ENCODE measurements at regions not wholly inside any gene's neighbourhood (a gene's known extent, or its start where the extent isn't known, plus 50 kb on each side); places are given as distances from the start of the nearest gene placed in this dataset.

DNA sequence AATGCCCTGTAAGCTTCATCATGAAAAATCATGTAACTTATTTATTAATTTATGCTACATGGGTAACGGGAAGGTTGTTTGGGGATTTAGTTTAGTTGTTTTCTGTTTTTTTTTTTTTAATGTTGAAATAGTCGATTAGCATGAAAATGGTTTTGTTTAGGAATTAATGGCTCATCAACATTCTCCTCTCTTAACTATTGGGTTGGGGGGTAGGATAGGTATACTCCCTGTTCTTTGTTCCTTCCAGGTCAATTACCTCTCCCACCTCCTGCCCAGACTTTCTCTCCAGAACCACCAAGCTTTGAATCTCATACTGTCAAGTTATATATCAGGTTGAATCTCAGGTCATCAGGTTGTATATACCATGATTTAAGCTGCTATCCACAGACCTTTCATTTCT, 568.7 kb upstream of the DSEL start:
- no peak for DNase-seq

DNA sequence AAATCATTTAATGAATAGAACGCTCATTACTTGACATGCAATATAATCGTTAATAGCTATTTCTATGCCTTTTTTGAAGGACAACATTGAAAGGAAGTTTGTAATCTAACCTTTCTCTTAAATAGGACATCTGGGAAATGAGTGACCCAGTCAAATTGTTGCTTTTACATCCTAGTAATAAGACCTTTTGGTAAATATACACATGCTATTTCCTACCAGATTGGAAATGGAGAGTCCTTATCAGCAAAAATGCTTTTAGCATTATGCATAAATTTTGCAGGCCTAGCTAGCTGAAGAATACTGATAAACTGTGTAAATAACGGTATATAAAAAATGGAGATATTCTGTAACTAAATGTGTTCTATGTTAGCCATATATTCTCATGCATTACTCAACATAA, 567.3 kb upstream of the DSEL start:
- DNase-seq = no peak

DNA sequence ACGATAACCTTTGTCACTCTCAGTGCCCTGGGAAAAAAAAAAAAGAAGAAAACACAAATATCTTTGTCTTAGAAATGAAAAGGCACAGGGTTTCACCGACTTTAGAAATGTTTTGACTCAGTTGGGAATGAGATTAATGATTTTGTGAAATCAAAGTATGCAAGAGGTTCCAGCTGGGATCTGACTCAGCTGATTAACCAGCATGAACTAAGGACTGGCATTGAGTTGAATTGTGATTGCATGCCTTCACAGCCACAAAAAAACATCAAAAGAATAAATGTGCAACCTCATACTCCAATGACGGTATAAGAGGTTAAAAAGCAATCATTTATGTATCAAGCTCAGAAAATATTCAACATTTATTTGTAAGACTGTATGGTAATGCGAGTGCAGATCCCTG, 566.6 kb upstream of the DSEL start:
- DNase-seq = no peak

DNA sequence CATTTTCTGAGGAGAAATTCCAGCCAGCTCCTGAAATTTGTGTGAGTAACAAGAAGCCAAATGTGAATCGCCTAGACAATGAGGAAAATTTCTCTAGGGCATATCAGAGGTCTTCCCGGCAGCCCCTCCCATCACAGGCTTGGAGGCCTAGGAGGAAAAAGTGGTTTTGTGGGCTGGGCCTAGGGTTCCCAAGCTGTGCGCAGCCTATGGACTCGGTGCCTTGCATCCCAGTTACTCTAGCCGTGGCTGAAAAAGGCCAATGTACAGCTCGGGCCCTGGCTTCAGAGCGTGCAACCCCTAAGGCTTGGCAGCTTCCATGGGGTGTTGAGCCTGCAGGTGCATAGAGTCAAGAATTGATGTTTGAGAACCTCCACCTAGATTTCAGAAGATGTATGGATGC, 556.2 kb upstream of the DSEL start:
- no peak for DNase-seq

DNA sequence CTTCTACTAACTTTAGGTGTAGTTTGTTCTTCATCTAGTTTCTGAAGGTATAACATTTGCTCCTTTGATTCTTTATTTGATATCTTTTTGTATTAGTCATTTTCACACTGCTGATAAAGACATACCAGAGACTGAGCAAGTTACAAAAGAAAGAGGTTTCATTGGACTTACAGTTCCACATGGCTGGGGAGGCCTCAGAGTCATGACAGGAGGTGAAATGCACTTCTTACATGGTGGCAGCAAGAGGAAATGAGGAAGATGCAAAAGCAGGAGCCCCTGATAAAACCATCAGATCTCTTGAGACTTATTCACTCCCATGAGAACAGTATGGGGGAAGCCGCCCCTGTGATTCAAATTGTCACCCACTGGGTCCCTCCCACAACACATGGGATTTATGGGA, 544.4 kb upstream of the DSEL start:
- no peak for DNase-seq

DNA sequence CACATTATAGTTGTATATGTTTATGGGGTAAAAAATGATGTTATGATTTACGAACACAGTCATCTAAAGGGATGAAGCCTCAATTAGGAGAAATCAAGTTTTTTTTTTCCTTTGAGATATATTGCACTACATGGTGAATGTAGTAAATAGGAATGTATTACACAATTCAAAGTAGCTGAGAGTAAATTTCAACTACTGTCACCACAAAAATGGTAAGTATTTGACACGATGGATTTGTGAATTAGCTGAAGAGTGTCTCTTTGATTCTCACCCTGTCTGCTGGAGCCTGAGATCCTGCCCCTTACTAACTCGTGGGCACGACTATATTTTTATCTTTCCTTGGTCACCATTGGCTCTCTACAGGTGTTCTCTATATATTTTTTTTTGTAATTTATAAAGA, 540.4 kb upstream of the DSEL start:
- DNase-seq = no peak

DNA sequence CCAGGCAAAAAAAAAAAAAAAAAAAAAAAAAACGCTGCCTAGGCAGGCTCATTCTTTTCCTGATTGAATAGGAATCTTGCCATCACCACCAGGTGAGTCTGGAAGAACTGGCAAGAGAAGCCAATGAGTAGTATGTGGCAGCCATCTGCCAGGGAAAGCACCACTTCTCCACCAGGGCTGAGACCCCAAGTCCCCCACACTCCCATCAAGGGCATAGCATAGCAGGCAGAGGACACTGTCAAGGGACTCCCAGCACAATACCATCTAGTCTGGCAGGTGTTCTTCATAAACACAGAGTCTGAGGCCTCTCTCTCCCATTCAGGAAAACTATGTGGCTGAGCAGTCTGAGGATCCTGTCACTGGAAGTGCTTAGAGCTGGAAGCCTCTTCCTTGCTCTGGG, 538.1 kb upstream of the DSEL start:
- no peak for DNase-seq

DNA sequence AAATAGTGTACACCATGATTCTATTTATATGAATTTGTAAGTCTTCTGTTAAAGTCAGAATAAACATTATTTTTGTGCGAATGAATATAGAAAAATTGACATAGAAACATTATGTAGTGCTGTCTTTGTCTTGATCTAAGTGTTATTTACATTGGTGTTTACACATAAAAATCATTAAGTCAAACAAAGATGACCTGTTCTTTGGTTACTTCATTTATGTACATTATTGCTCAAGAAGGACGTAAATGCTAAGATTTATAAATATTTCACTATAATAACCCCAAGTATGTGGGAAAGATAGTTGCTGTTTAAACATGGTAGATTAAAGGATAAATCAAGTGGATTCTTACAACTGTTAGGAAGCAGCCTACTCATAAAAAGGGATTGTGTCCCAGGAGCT, 536.8 kb upstream of the DSEL start:
- no peak for DNase-seq

DNA sequence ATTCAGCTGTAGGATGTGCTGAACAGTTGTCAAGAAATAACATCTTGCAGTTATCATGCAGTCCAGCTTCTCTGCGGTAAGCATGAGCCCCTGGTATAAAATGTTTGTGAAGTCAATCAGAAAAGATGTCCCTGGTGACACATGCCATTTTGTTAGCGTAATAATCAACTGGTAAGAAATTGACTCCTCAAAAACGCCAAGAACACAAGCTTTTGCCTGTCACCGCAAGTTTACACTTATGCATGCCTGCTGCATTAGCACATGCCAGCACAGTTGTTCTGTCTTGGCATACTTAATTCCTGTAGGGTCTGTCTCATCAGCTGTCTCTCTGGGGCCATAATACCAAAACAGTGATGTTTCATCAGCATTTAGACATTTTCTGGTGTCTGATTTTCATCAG, 524.8 kb upstream of the DSEL start:
- no peak for DNase-seq

DNA sequence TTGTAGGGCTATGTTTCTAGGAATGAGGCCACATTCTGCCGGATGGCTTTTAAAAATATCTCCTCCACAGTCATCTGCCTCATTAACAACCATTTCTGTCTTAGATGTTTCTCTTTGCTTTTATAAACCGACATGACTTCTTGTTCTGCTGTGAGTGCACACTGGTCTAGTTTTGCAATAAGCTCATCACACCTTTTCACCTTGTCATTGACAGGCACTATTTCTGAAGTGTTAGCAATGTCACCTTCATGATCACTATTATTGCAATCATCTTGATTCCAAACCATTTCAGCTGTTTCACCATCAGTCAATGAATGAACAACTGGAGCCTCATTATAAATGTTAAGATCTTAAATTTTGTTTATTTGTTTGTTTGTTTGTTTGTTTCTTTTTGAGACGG, 523.7 kb upstream of the DSEL start:
- DNase-seq = no peak

DNA sequence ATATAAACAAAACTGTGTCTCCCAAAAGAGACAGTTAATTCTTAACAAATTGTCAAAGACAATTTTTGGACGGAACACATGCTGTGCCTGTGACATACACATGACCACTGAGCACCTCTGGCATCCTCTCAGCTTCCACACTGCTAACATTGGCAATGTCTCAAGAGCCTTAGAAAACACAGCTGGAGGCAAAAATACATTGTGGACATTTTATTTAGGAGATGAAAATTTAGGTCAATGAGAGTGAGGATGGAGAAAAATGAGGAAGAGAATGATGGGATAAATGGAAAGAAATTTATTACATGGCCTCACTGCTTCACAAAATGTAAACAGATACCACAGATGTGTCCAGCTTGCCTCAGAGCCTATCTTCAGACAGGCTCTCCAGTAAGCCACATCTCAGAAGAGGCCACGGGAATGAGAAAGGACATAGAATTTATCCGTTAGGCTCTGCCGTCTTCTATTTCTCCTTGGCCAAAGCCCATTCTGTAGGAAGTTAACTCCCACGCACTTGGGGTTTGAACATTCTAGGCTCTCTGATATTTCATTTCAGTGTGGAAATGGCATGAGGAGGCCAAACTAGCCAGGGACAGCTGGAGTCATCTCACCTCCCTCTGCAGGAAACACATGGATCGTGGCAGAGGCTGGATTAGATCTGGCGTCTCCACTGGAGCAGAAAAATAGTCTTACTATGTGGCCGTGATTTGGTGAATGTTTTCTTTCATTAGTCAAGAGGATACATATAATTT, 519.4 kb upstream of the DSEL start:
- no peak for DNase-seq

DNA sequence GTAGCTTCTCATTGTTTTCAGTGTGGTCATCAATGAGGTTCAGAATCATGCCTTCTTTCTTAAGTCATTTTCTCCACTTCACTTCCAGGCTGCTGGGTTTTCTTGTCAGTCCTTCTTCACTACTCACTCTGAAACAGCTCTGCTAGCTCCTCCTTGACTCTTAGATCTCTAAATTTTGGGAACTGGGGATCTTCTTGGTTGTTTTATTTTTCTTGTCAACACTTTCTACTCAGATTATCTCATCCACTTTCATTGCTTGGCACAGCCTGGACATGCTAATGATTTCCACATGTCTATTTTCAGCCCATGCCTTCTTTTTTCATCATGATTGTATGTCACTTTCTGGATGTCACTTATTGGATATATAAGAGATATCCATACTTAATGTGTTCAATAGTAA, 517.8 kb upstream of the DSEL start:
- DNase-seq = no peak

DNA sequence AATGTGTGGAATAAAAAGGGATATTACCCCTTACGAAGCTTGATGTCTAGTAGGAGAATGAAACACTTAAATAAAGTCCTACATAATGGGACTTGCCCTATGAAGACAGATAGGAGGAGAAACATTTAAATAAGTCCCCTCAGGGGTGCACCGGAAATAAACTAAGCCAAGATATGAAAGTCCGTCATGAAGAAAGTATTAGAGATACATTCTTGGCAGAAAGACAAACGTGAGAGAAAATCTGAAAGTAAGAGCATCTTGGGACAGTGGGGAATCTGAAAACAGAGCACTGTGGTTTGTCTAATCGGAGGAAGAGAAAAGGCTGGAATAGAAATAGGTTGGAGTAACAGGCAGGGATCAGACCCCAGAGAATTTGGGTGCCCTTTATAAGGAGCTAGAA, 516.9 kb upstream of the DSEL start:
- DNase-seq = no peak

DNA sequence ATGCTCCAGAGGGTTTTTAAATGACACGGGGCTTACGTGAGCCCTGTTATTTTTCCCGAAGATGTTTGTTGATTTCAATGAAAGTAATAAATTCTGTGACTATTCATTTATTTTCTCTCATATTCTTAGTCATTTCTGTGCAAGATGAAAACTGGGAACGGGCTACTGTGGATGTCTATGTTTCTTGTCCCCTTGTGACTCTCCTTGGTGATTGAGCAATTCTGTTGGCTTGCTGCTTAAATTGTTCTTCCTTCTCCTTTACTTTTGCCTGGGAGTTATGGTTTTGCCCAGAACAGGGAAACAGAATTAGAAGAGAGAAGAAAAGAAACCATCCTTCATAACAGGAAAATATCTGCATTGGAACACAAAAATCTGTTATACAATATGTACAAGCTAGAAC, 508.2 kb upstream of the DSEL start:
- DNase-seq = no peak

DNA sequence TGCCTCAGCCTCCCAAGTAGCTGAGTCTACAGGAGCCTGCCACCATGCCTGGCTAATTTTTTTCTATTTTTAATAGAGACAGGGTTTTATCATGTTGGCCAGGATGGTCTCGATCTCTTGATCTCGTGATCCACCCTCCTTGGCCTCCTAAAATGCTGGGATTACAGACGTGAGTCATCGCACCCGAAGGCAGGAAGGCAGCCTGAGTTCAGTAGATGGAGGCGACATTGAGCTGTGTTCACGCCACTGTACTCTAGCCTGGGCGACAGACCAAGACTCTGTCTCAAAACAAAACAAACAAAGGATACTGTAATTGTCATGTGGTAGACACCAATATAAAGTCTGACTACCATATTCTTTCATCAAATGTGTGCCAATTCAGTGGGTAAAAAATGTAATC, 500.9 kb upstream of the DSEL start:
- no peak for DNase-seq

DNA sequence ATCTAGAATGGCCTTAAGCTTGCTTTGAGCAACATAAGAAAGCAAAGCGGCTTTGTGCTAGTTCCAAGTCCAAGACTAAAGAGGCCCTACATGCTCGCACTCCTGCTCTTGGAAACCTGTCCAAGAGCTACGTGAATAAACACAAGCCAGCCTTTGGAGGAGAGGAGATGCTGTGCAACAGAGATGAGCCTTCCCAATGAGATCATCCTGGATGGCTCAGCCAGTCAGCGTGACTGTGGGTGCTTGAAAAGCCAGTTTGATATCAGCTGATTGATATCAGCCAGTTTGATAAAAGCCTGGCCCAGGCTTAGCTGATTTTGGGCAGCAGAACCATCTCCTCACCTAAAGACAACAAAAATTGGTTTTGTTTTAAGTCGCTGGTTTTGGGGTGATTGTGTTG, 481.0 kb upstream of the DSEL start:
- no peak for DNase-seq

DNA sequence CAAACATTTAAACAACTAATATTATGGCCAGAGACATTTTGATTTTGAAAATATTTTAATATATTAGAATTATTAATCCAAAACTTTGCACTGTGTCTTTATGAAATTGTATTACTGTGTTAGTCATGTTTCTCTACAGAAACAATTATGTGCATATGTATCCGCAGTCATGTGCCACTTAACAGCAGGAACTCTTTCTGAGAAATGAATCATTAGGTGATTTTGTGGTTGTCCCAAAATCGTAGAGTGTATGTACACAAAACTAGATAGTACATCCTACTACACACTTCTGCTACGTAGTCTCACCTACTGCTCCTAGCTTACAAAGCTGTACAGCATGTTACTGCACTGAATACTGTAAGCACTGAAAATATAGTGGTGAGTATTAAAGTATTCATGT, 479.2 kb upstream of the DSEL start:
- DNase-seq = no peak

DNA sequence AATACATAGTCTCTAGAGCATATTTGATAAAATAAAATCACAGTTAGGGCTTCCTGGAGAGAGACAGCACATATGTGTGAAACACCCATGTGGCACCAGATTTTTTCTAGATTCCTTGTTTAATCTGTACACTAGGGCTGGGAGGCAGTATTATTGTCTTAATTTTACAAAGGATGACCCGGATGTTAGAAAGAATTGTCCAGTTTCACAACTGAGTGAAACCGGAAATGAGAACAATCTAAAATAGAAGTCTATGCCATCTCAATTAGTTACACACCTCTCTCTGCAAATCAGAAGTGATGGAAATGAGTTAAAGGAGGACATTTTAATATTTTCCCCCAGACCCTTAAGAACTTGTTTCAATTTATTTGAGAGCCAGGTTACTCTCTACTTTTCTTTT, 463.7 kb upstream of the DSEL start:
- DNase-seq = no peak

DNA sequence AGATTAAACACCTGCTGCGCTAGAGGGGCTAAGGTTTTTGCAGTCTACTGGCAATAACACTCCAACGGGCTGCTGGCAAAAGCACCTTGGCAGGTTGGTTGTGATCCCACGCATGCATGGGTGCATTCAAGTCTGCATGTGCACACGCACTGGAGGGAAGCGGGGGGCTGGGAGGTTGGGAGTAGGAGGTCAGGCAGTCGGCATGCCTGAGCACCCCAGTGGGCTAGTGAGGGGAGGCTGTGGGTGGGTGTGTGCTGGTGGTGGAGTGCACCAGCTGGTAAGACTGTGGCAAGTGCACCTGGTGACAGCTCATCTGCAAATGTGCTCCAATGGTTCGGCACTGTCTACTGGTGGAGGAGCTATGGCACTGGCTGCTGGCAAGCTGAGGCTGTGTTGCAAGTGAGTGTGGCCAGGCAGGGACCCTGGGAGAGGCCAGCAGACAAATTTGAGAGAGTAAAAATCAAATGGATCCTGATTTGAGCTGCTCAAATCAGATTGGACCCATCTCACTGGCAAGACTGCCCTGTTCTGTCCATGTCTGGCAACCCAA, 460.6 kb upstream of the DSEL start:
- no peak for DNase-seq

DNA sequence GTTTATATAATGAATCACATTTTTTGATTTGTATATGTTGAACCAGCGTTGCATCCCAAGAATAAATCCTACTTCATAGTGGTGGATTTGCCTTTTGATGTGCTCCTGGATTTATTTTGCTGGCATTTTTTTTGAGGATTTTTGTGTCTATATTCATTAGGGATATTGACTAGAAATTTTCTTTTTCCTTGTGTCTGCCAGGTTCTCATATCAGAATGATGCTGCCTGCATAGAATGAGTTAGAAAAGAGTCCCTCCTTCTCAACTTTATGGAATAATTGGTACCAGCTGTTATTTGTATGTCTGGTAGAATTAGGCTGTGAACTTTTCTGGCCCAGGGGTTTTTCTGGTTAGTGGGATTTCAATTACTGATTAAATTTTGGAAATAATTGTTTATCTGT, 457.4 kb upstream of the DSEL start:
- DNase-seq = no peak

DNA sequence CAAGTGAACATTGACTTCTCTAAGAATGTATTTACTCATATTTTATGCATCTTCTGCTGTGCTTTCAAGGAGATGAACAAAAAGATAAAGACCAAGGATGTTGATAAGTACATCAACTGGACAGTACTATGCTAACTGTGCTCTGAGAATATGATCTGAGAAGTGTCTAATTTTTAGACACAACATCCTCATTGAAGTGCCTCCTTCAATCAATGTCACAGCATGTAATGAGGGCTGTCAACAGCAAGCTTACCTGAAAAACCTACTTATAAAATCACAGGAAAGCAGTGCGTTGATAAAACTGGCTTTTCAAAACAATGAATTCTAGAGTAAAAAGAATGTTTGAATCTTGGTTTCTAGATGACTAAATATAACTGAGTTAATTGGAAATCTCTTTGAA, 452.9 kb upstream of the DSEL start:
- no peak for DNase-seq

DNA sequence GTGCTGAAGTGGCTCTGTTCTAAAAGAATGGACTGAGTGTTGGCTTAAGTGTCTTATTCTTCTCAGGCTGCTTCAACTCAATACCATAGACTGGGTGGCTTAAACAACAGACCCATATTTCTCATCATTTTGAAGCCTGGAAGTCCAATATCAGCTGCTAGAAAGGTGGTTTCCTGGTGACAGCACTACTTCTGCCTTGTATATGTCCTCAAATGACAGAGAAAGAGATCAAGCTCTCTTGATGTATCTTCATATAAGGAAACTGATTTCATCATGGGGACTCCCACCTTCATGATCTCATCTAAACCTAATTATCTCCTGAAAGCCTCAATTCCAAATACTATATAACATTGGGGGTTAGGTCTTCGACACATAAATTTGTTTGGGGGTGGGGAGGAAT, 449.7 kb upstream of the DSEL start:
- DNase-seq = no peak

DNA sequence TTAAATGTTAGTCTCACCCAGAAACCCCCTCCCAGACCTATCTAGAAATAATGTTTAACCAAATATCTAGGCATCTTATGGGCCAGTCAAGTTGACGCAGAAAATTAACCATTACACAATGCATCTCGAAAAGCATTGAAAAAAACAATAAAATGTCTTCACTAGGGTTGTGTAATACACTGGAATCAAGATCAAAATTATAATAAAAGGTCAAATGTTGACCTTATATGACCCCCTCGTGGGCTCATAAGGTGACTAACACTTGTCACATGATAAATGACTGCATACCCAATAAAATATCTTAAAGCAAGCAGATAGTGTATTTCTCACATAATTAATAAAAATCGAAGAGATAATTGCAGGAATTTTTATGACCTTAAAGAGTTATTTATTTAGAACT, 447.9 kb upstream of the DSEL start:
- DNase-seq = no peak

DNA sequence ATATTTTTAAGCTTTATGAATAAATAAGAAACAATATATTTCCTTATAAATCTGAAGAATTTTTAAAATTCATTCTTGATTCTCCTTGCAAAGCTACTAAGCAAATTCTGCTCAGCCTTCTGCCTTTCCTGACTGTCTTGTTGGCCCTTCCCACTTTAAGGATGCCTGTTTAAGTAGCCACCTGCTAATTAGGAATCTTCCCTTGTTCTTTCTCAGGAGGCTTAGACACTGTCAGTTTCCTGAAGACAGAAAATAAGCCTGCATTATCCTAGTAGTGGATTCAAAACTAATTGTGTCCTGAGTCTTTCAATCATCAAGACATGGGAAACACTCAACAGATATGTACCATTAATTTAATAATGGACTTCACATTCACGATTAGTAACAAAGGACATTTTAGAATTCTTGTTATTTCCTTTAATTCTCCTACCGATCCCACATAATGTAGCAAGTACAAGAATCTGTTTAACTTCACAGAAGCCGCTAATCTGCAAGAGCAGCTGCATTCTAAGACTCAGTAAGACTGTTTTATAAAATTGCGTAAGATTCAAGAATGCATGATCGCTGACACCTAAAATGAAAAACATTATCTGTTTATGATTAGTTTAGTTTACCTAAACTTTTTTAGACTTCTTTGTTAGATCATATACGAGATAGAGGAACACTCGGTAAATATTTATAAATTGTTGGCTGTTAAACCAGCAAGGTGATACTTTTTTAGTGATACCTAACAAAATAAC, 445.4 kb upstream of the DSEL start:
- no peak for DNase-seq

DNA sequence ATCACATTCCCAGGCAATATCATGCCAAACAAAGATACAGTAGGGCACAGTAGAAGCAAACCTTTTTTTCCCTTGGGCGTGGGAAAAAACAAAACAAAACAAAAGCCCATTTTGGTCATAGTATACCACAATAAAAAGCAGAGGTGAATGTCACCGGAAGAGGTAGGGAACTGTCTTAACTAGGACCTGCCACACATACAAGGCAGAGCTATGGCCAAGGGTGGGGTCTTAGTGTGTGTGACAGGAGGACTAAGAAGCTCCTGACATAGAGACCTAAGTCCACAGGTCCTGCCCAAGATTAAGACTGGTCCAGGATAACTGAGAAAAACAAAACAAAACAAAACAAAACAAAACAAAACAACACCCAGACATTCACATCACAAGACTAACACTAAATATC, 441.2 kb upstream of the DSEL start:
- DNase-seq = no peak

Measured in SHP77 (cell line).